ENCODE measurements at regions not wholly inside any gene's neighbourhood (a gene's known extent, or its start where the extent isn't known, plus 50 kb on each side); places are given as distances from the start of the nearest gene placed in this dataset.

DNA sequence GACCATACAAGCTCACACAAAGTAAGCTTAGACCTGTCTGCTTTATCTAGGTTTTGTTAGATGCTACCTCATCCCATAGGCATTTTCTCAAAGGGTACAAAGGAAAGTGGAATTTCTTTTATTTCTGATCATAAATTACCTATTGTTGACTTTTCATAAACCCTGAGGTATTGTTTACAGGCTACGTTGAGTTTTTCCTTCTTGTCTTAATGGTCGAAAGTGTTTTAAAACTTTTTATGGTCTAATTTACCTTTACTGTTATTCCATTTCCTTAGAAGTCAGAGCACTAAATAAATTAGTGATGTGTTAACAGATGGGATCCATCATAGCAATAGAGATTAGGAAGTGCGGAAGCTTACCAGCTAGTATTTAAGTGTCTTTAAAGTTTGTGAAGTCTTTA, 159.2 kb upstream of the GABRA2 start:
- 56% methylated on average over 3 of the region's 3 CpGs for WGBS

DNA sequence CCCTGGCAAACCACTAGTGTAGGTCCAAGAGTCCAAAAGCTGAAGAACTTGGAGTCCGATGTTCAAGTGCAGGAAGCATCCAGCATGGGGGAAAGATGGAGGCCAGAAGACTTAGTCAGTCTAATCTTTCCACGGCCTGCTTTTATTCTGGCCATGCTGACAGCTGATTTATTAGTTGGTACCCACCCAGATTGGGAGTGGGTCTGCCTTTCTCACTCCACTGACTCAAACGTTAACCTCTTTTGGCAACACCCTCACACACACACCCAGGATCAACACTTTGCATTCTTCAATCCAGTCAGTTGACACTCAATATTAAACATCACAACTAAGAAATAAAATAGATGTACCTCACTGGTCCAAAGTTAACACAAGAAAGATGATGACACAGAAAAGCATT, 134.8 kb upstream of the GABRA2 start:
- no peak overlapping the region for H3K4me3 ChIP-seq (ENCODE audit: low read depth in 1 of 3, low read length in 3 of 3)
- no peak for DNase-seq (ENCODE audit: low spot score)
- WGBS = 78% methylated on average over 3 of the region's 3 CpGs
- TF ChIP-seq, protein P1, sequence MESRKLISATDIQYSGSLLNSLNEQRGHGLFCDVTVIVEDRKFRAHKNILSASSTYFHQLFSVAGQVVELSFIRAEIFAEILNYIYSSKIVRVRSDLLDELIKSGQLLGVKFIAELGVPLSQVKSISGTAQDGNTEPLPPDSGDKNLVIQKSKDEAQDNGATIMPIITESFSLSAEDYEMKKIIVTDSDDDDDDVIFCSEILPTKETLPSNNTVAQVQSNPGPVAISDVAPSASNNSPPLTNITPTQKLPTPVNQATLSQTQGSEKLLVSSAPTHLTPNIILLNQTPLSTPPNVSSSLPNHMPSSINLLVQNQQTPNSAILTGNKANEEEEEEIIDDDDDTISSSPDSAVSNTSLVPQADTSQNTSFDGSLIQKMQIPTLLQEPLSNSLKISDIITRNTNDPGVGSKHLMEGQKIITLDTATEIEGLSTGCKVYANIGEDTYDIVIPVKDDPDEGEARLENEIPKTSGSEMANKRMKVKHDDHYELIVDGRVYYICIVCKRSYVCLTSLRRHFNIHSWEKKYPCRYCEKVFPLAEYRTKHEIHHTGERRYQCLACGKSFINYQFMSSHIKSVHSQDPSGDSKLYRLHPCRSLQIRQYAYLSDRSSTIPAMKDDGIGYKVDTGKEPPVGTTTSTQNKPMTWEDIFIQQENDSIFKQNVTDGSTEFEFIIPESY (IDR thresholded peaks at IDR 0.05) = no peak
- TF ChIP-seq, protein P2, sequence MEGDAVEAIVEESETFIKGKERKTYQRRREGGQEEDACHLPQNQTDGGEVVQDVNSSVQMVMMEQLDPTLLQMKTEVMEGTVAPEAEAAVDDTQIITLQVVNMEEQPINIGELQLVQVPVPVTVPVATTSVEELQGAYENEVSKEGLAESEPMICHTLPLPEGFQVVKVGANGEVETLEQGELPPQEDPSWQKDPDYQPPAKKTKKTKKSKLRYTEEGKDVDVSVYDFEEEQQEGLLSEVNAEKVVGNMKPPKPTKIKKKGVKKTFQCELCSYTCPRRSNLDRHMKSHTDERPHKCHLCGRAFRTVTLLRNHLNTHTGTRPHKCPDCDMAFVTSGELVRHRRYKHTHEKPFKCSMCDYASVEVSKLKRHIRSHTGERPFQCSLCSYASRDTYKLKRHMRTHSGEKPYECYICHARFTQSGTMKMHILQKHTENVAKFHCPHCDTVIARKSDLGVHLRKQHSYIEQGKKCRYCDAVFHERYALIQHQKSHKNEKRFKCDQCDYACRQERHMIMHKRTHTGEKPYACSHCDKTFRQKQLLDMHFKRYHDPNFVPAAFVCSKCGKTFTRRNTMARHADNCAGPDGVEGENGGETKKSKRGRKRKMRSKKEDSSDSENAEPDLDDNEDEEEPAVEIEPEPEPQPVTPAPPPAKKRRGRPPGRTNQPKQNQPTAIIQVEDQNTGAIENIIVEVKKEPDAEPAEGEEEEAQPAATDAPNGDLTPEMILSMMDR (IDR thresholded peaks at IDR 0.05; ENCODE audit: low read depth, low read length, missing input control) = no peak
- TF ChIP-seq, protein P3, sequence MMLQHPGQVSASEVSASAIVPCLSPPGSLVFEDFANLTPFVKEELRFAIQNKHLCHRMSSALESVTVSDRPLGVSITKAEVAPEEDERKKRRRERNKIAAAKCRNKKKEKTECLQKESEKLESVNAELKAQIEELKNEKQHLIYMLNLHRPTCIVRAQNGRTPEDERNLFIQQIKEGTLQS (IDR thresholded peaks at IDR 0.05) = no peak
- TF ChIP-seq RAD21 (IDR thresholded peaks at IDR 0.05) = no peak
- TF ChIP-seq NR2F2 (IDR thresholded peaks at IDR 0.05) = no peak
- no peak for TF ChIP-seq SP1 (IDR thresholded peaks at IDR 0.05)
- TF ChIP-seq TAF1 (conservative IDR thresholded peaks at IDR 0.05) = no peak
- no peak for TF ChIP-seq HNF4G (IDR thresholded peaks at IDR 0.05)
- TF ChIP-seq RXRA (IDR thresholded peaks at IDR 0.05) = no peak
- no peak for TF ChIP-seq GABPA (IDR thresholded peaks at IDR 0.05 in 1 of 2, conservative IDR thresholded peaks at IDR 0.05 in 1 of 2)
- TF ChIP-seq EGR1 (IDR thresholded peaks at IDR 0.05; ENCODE audit: low read depth in 2 of 2) = no peak
- TF ChIP-seq JUND (IDR thresholded peaks at IDR 0.05) = no peak
- TF ChIP-seq FOXA1 (IDR thresholded peaks at IDR 0.05) = no peak
- TF ChIP-seq, protein P4, sequence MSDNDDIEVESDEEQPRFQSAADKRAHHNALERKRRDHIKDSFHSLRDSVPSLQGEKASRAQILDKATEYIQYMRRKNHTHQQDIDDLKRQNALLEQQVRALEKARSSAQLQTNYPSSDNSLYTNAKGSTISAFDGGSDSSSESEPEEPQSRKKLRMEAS (IDR thresholded peaks at IDR 0.05) = no peak
- no peak for TF ChIP-seq FOXA2 (IDR thresholded peaks at IDR 0.05)
- no peak for TF ChIP-seq YY1 (IDR thresholded peaks at IDR 0.05)
- no peak for TF ChIP-seq HNF4A (conservative IDR thresholded peaks at IDR 0.05)

More for the DNA sequence above, 159.2 kb upstream of the GABRA2 start:
- no peak for TF ChIP-seq JUND (IDR thresholded peaks at IDR 0.05)
- no peak for TF ChIP-seq EGR1 (IDR thresholded peaks at IDR 0.05; ENCODE audit: low read depth in 2 of 2)
- TF ChIP-seq FOXA1 (IDR thresholded peaks at IDR 0.05) = no peak
- TF ChIP-seq, protein P2 (IDR thresholded peaks at IDR 0.05; ENCODE audit: low read depth, low read length, missing input control) = no peak
- no peak for TF ChIP-seq HNF4A (conservative IDR thresholded peaks at IDR 0.05)
- TF ChIP-seq, protein P3 (IDR thresholded peaks at IDR 0.05) = no peak
- TF ChIP-seq, protein P1 (IDR thresholded peaks at IDR 0.05) = no peak
- no peak for TF ChIP-seq FOXA2 (IDR thresholded peaks at IDR 0.05)
- no peak for TF ChIP-seq SP1 (IDR thresholded peaks at IDR 0.05)
- no peak for TF ChIP-seq YY1 (IDR thresholded peaks at IDR 0.05)
- no peak for TF ChIP-seq NR2F2 (IDR thresholded peaks at IDR 0.05)
- no peaks in the 10 kb centered on the region for H3K4me1 ChIP-seq (ENCODE audit: control insufficient read depth in 4 of 4, insufficient read depth in 4 of 4, low read length in 3 of 4)
- no peak for DNase-seq (ENCODE audit: low spot score)
- no peaks in the 10 kb centered on the region for H3K36me3 ChIP-seq (ENCODE audit: control insufficient read depth in 4 of 4, insufficient read depth in 3 of 4, low read depth in 1 of 4, low read length in 3 of 4)
- no peaks in the 10 kb centered on the region for H3K9me3 ChIP-seq (ENCODE audit: control insufficient read depth in 4 of 4, low read length in 3 of 4)
- H3K27ac ChIP-seq (ENCODE audit: low read depth in 1 of 2, low read length in 2 of 2) = no peak overlapping the region
- H3K4me3 ChIP-seq (ENCODE audit: low read depth in 1 of 3, low read length in 3 of 3) = no peak overlapping the region
- no peaks in the 10 kb centered on the region for H3K27me3 ChIP-seq (ENCODE audit: control insufficient read depth in 4 of 4, insufficient read depth in 4 of 4, low read length in 3 of 4)
- no peak overlapping the region for H3K9ac ChIP-seq (ENCODE audit: low read depth in 1 of 2, low read length in 2 of 2)

More for the DNA sequence above, 134.8 kb upstream of the GABRA2 start:
- Histone ChIP-seq H3K4me1 (ENCODE audit: control insufficient read depth in 4 of 4, insufficient read depth in 4 of 4, low read length in 3 of 4) (no peaks in the 10 kb centered on the region), H3K9me3 (ENCODE audit: control insufficient read depth in 4 of 4, low read length in 3 of 4) (peaks cover 0 to 4% (median 0%) of the 10 kb centered on the region in 4 donors), H3K36me3 (ENCODE audit: control insufficient read depth in 4 of 4, insufficient read depth in 3 of 4, low read depth in 1 of 4, low read length in 3 of 4) (no peaks in the 10 kb centered on the region), H3K27ac (ENCODE audit: low read depth in 1 of 2, low read length in 2 of 2) (no peak overlapping the region), H3K27me3 (ENCODE audit: control insufficient read depth in 4 of 4, insufficient read depth in 4 of 4, low read length in 3 of 4) (no peaks in the 10 kb centered on the region), H3K9ac (ENCODE audit: low read depth in 1 of 2, low read length in 2 of 2) (no peak overlapping the region)
